NB4 (cell line): ENCODE measurements at regions not wholly inside any gene's neighbourhood (a gene's known extent, or its start where the extent isn't known, plus 50 kb on each side); places are given as distances from the start of the nearest gene placed in this dataset.

Experiments
- DNase-seq: peaks from one replicate; pipeline ENCODE4 v3.0.0; 2010; ENCODE audit warnings: low read depth
- H3K4me3 ChIP-seq: one replicate; pipeline ENCODE4 v1.5.1; 2011; ENCODE audit warnings: mild to moderate bottlenecking, low read depth, low read length, moderate library complexity
- MYC ChIP-seq: IDR thresholded peaks from 2 replicates; pipeline ENCODE4 v1.6.1; 2011; ENCODE audit warnings: low read depth, low read length
- POLR2A ChIP-seq: IDR thresholded peaks from 2 replicates; pipeline ENCODE4 v1.6.1; 2011; ENCODE audit warnings: mild to moderate bottlenecking; ENCODE audit not compliant: insufficient read length; ENCODE audit errors: extremely low read depth
- TF ChIP-seq, protein P1 (sequence below): IDR thresholded peaks from 2 replicates; pipeline ENCODE4 v1.6.1; 2011; ENCODE audit warnings: low read depth, low read length
- TF ChIP-seq, protein P2 (sequence below): IDR thresholded peaks from one replicate; pipeline ENCODE4 v1.5.1; 2012; ENCODE audit warnings: low read depth, low read length

DNA sequence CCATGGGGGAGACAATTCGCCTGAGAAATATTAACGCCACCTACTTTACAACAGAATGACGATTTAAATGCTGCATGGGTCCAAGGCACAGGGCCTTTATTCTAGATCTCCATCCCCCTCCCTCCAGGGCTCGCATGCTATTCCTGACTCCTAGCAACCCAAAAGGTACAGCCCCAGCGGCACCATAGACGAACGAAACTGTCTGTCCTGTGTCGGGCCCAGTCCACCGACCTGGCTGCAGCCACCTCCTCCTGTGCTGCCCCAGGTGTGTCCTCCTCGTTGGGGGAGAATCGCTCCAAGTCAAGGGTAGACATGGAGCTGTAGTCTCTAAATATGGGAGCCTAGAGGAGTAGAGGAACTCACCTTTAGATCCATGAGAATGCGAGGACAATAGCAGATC, 196.5 kb downstream of the TOMM20 start:
- no peak for DNase-seq
- TF ChIP-seq MYC (no peak), POLR2A (no peak)
- TF ChIP-seq, protein P1, sequence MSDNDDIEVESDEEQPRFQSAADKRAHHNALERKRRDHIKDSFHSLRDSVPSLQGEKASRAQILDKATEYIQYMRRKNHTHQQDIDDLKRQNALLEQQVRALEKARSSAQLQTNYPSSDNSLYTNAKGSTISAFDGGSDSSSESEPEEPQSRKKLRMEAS, result no peak
- TF ChIP-seq, protein P2, sequence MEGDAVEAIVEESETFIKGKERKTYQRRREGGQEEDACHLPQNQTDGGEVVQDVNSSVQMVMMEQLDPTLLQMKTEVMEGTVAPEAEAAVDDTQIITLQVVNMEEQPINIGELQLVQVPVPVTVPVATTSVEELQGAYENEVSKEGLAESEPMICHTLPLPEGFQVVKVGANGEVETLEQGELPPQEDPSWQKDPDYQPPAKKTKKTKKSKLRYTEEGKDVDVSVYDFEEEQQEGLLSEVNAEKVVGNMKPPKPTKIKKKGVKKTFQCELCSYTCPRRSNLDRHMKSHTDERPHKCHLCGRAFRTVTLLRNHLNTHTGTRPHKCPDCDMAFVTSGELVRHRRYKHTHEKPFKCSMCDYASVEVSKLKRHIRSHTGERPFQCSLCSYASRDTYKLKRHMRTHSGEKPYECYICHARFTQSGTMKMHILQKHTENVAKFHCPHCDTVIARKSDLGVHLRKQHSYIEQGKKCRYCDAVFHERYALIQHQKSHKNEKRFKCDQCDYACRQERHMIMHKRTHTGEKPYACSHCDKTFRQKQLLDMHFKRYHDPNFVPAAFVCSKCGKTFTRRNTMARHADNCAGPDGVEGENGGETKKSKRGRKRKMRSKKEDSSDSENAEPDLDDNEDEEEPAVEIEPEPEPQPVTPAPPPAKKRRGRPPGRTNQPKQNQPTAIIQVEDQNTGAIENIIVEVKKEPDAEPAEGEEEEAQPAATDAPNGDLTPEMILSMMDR, result no peak
- H3K4me3 ChIP-seq, result no peak overlapping the region

DNA sequence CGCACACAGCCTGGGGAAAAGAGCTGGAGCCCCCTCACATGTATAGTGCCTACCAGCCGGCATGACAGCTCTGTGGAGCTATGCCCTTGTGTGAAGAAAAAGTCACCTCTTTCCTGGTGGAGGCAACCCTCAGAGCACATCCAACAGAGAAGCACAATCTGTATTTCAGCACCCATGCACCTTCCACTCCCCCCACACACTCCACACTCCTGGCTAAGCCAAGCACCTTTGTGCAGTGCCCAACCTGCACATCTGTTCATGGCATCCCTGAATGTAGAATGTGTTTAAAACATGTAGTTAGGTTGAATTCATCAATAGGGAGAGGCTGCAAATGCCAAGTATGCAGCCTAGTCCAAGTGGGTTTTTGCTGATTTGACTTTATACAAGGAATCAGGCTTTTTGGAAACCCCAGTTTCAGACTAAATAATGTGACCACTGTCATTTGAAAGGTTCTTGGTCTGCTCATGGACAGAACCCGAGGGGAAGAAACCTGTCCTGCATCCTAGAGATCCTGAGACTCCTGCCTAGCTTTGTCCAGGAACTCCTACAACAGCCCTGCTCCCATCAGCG, 197.1 kb downstream of the TOMM20 start:
- H3K4me3 ChIP-seq, result no peak overlapping the region
- DNase-seq, result no peak
- TF ChIP-seq, protein P1, result no peak
- TF ChIP-seq POLR2A (no peak), MYC (no peak)
- TF ChIP-seq, protein P2, result no peak

DNA sequence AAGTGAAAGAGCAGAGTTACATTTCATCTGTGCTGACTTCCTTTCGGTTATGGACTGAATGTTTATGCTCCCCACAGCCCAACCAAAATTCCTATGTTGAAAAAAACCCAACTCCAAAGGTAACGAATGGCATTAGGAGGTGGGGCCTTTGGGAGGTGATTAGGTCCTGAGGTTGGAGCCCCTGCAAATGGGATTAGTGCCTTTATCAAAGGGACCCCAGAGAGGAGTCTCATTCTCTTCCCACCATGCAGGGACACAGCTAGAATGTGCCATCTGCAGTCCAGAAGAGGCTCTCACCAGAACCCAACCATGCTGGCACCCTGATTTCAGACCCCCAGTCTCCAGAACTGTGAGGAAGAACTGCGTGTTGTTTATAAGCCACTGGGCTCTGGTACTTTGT, 199.3 kb downstream of the TOMM20 start:
- no peak for DNase-seq
- TF ChIP-seq, protein P1, result no peak
- TF ChIP-seq POLR2A, result no peak
- no peak overlapping the region for H3K4me3 ChIP-seq

DNA sequence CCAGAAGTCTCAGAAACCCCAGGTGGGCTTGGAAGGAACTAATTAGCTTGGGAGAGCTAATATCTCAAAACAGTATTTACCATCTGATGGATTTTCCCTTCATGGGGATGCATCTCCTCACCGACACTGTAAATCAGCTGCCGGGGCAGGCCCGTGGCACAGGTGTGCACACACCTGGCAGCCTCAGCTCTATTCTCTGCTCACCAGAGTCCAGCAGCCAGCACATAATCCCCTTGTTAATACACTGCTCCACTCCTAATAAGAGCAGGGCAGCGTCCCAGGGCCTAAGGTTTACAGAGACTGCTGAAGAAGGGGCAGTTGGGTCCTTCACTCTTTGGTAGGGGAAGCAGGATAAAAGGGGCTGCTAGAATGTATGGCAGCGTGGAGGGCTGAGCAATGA, 200.0 kb downstream of the TOMM20 start:
- H3K4me3 ChIP-seq, result no peak overlapping the region
- TF ChIP-seq MYC, result no peak
- TF ChIP-seq, protein P1, result no peak
- no peak for DNase-seq

DNA sequence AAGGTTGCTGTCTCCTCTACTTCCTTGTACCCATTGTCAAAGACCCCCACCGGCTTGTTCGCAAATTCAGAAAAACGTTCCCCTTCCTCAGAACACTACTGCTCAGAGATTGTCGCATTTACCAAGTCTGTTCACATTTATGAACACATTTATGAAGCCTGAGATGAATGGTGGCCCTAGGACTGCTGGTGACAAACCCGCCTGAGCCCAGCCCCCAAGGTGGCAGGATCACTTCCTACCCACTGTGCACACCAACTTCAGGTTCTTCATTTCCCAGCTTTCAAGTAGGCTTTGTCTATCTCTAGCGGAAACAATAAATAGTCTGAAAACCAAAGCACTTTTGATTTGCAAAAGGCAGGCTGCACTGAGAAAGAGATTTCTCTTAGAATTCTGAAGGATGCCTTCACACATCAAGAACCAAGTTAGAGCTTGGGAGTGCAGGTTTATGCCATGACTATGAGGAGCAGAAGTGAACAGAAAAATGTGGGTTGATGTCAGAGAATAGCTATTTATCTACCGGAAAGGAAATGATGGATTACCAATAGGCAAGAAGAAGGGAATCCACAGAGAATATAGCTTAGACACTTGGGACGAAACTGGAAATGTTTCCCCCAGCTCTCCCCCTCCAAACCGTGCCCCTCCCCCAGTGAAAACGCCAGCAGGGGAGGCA, 200.5 kb downstream of the TOMM20 start:
- H3K4me3 ChIP-seq, result no peak overlapping the region
- DNase-seq, result no peak
- no peak for TF ChIP-seq MYC
- TF ChIP-seq, protein P2, result no peak
- no peak for TF ChIP-seq POLR2A
- TF ChIP-seq, protein P1, result no peak

DNA sequence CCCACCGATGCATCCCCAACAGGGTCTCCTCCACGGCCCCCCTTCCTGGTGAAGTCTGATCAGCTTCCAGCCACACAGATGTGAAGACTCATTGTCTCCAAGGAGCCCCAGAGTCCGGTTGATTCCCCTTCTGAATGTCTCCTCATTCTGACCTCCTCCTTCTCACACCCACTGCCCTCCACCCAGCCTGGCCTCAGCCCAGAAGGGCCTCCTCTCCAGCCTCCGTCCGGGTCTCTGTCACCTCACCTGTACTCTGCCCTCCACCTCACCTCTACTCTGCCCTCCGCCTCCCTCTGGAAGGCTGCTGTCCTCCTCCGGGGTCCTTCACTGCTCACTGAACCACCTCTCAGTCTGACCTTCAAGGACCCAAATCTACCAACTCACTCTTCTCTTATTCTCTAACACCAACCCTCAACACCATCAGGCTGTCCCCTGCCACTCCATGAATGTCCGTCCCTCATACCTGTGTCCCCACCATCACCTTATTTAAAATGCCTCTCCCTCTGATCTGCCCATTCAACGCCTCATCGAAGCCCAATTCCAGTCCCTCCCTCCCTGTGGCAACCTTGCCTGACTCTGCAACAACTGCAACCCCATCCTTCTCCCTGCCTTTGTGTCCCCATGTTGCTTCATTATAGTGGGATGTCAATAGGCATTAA, 201.2 kb downstream of the TOMM20 start:
- DNase-seq, result no peak
- H3K4me3 ChIP-seq, result no peak overlapping the region

More for the DNA sequence above, 201.2 kb downstream of the TOMM20 start:
- no peak for TF ChIP-seq POLR2A
- TF ChIP-seq MYC, result no peak
- TF ChIP-seq, protein P2, result no peak
- TF ChIP-seq, protein P1, result no peak
